Keratinocyte (primary cell): ENCODE measurements at regions not wholly inside any gene's neighbourhood (a gene's known extent, or its start where the extent isn't known, plus 50 kb on each side); places are given as distances from the start of the nearest gene placed in this dataset.

Source experiments
- DNase-seq: peaks from one replicate; pipeline ENCODE4 v3.0.0-alpha.2; 2011; ENCODE audit warnings: low read depth, missing footprints, low spot score
- FAIRE-seq: peaks from 2 replicates; lab custom pipeline; 2011; peaks lifted over from hg19 to GRCh38; lab: Jason Lieb, UNC
- H2AFZ ChIP-seq: 2 replicates; pipeline ENCODE4 v1.6.0; 2012; ENCODE audit warnings: low read length, control low read depth, inconsistent platforms; ENCODE audit not compliant: control insufficient read depth
- H3K27ac ChIP-seq: 2 replicates; pipeline ENCODE4 v1.5.1; 2011; ENCODE audit warnings: low read length; ENCODE audit not compliant: control insufficient read depth, insufficient read depth
- H3K27me3 ChIP-seq: 3 replicates; pipeline ENCODE4 v1.6.0; 2011; ENCODE audit warnings: low read length; ENCODE audit not compliant: control insufficient read depth, insufficient read depth; ENCODE audit errors: extremely low read depth
- H3K36me3 ChIP-seq, 2 experiments: 2 replicates in 1 of 2; 3 replicates in 1 of 2; pipeline ENCODE4 v1.5.1; 2011; ENCODE audit warnings: low read length in 2 of 2, mild to moderate bottlenecking in 1 of 2; ENCODE audit not compliant: control insufficient read depth in 2 of 2, insufficient read depth in 2 of 2; ENCODE audit errors: extremely low read depth in 1 of 2
- H3K4me1 ChIP-seq: 3 replicates; pipeline ENCODE4 v1.5.1; 2011; ENCODE audit warnings: low read length; ENCODE audit not compliant: control insufficient read depth, insufficient read depth; ENCODE audit errors: extremely low read depth
- H3K4me2 ChIP-seq: 3 replicates; pipeline ENCODE4 v1.6.0; 2011; ENCODE audit warnings: low read depth, low read length; ENCODE audit not compliant: control insufficient read depth, insufficient read depth; ENCODE audit errors: extremely low read depth
- H3K4me3 ChIP-seq, 3 experiments: fragments of 200-600 bp in 1 of 3; sonication (generic) in 1 of 3; 2 replicates in 2 of 3; 3 replicates in 1 of 3; pipeline ENCODE4 v1.5.1; 2011 to 2016; ENCODE audit warnings: low read length in 3 of 3, mild to moderate bottlenecking in 3 of 3, control low read depth in 2 of 3, inconsistent platforms in 1 of 3, low read depth in 1 of 3, mixed read lengths in 1 of 3, mixed run types in 1 of 3, moderate library complexity in 1 of 3; ENCODE audit not compliant: control insufficient read depth in 2 of 3, insufficient read depth in 2 of 3; ENCODE audit errors: extremely low read depth in 1 of 3
- H3K79me2 ChIP-seq: 2 replicates; pipeline ENCODE4 v1.6.0; 2012; ENCODE audit warnings: low read length; ENCODE audit not compliant: control insufficient read depth, insufficient read depth
- H3K9ac ChIP-seq: 3 replicates; pipeline ENCODE4 v1.6.0; 2011; ENCODE audit warnings: low read length; ENCODE audit not compliant: control insufficient read depth, insufficient read depth; ENCODE audit errors: extremely low read depth
- H3K9me1 ChIP-seq: 3 replicates; pipeline ENCODE4 v1.6.0; 2011; ENCODE audit warnings: low read length; ENCODE audit not compliant: control insufficient read depth, insufficient read depth; ENCODE audit errors: extremely low read depth
- H3K9me3 ChIP-seq: 2 replicates; pipeline ENCODE4 v1.5.1; 2012; ENCODE audit warnings: low read depth, low read length; ENCODE audit not compliant: control insufficient read depth
- H4K20me1 ChIP-seq: 3 replicates; pipeline ENCODE4 v1.6.0; 2011; ENCODE audit warnings: low read length; ENCODE audit not compliant: control insufficient read depth, insufficient read depth; ENCODE audit errors: extremely low read depth
- CTCF ChIP-seq, 3 experiments: IDR thresholded peaks in 1 of 3; conservative IDR thresholded peaks in 1 of 3; optimal IDR thresholded peaks in 1 of 3; 2 replicates in 2 of 3; 3 replicates in 1 of 3; pipeline versions ENCODE3 to v1.5.1; 2011; ENCODE audit warnings: low read length in 3 of 3, mild to moderate bottlenecking in 3 of 3, moderate library complexity in 2 of 3, control low read depth in 1 of 3, inconsistent platforms in 1 of 3; ENCODE audit not compliant: insufficient read depth in 2 of 3; ENCODE audit errors: extremely low read depth in 1 of 3
- EZH2 ChIP-seq: IDR thresholded peaks from one replicate; pipeline ENCODE4 v1.6.1; 2012; ENCODE audit warnings: inconsistent platforms, mild to moderate bottlenecking, low read length, moderate library complexity
- dilution Hi-C: fragments of 300-500 bp; cut with MboI; formaldehyde crosslinking; loops from one replicate; pipeline ENCODE4 v1.7.0; 2020; ENCODE audit warnings: low sequenced_read_pairs; ENCODE audit not compliant: extremely low pct_ligation_motif_present

- H2AFZ ChIP-seq: no peak overlapping the region
Observed at GRCh38 chr2:58954880-58955385, 713.8 kb upstream of the FANCL start.

DNA sequence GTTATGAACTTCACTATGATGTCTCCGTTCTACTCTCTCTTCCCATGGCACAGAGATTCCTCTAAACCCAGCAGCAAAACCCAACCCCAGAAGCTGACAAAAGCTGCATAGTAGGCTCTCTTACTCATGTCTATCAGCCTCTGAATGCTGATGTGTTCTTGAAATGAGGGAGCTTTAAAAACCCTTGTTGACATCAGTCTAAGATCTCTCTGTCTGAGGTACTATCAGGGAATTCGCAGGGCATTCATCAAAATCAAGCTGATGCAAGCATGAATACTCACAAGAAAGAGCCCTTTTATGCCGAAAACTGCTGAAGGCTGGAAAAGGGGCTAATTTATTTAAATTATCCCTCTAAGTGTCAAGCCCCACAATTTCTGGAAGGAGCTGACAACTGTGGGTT lies 710.6 kb upstream of the FANCL start:
- TF ChIP-seq CTCF (optimal IDR thresholded peaks at IDR 0.05 in 1 of 3, IDR thresholded peaks at IDR 0.05 in 1 of 3, conservative IDR thresholded peaks at IDR 0.05 in 1 of 3; ENCODE audit: extremely low read depth in 1 of 3, insufficient read depth in 2 of 3, low read length in 3 of 3) (no peak), EZH2 (no peak)

More at GRCh38 chr2:58954880-58955385, 713.8 kb upstream of the FANCL start:
- dilution Hi-C loops: no loop called here
- Histone ChIP-seq H4K20me1 (no peaks in the 10 kb centered on the region), H3K27ac (no peak overlapping the region), H3K9me3 (no peaks in the 10 kb centered on the region), H3K4me2 (no peak overlapping the region), H3K36me3 (no peaks in the 10 kb centered on the region), H3K4me1 (no peaks in the 10 kb centered on the region), H3K27me3 (no peaks in the 10 kb centered on the region), H3K79me2 (no peaks in the 10 kb centered on the region), H3K9ac (no peak overlapping the region), H3K9me1 (no peaks in the 10 kb centered on the region), H3K4me3 (no peak overlapping the region)
- DNase-seq: no peak
- FAIRE-seq: no peak
- no peak for TF ChIP-seq CTCF (optimal IDR thresholded peaks at IDR 0.05 in 1 of 3, IDR thresholded peaks at IDR 0.05 in 1 of 3, conservative IDR thresholded peaks at IDR 0.05 in 1 of 3; ENCODE audit: extremely low read depth in 1 of 3, insufficient read depth in 2 of 3, low read length in 3 of 3)
- no peak for TF ChIP-seq EZH2

More for the DNA sequence above, 710.6 kb upstream of the FANCL start:
- H3K27me3 ChIP-seq: no peaks in the 10 kb centered on the region
- H3K9me3 ChIP-seq: no peaks in the 10 kb centered on the region
- DNase-seq (no peak), FAIRE-seq (no peak)
- H2AFZ ChIP-seq: no peak overlapping the region
- H3K4me2 ChIP-seq: no peak overlapping the region
- dilution Hi-C loops: no loop called here
- H3K4me1 ChIP-seq: no peaks in the 10 kb centered on the region
- no peaks in the 10 kb centered on the region for H4K20me1 ChIP-seq
- no peak overlapping the region for H3K4me3 ChIP-seq
- H3K27ac ChIP-seq: no peak overlapping the region
- H3K9me1 ChIP-seq: no peaks in the 10 kb centered on the region
- no peak overlapping the region for H3K9ac ChIP-seq
- no peaks in the 10 kb centered on the region for H3K79me2 ChIP-seq
- no peaks in the 10 kb centered on the region for H3K36me3 ChIP-seq
